ENCODE measurements at regions not wholly inside any gene's neighbourhood (a gene's known extent, or its start where the extent isn't known, plus 50 kb on each side); places are given as distances from the start of the nearest gene placed in this dataset.

DNA sequence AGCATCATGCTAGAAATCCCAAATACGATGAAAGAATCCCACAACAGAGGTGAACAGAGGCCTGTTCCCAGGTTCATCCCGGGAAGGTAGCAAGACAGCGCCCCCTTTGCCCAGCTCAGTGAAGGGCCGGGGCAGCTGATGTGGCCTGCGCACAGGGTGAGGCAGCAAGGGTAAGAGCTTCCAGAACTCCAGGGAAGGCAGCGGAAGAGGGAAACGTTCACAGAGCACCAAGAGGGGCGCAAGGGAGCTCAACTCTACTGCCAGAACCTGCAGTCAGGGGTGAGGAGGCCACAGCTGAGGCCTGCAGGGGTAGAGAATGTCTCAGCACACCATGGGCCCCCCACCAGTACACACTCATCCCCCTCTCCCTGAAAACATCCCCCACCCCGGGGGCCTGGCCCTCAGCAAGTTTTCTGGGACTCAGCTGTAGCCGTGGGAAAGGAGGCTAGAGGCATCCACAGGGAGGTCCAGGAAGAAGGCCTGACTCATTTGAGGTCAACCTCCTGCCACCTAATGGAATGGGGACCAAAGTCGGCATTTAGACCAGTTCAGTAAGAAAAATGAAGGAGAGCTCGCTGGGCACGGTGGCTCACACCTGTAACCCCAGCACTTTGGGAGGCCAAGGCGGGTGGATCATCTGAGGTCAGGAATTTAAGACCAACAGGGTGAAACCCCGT, 95.6 kb upstream of the ASAP2 start:
- TF ChIP-seq POLR2AphosphoS5 (IDR thresholded peaks at IDR 0.05) (no peak), EP300 (IDR thresholded peaks at IDR 0.05) (no peak)
- TF ChIP-seq, protein P1, sequence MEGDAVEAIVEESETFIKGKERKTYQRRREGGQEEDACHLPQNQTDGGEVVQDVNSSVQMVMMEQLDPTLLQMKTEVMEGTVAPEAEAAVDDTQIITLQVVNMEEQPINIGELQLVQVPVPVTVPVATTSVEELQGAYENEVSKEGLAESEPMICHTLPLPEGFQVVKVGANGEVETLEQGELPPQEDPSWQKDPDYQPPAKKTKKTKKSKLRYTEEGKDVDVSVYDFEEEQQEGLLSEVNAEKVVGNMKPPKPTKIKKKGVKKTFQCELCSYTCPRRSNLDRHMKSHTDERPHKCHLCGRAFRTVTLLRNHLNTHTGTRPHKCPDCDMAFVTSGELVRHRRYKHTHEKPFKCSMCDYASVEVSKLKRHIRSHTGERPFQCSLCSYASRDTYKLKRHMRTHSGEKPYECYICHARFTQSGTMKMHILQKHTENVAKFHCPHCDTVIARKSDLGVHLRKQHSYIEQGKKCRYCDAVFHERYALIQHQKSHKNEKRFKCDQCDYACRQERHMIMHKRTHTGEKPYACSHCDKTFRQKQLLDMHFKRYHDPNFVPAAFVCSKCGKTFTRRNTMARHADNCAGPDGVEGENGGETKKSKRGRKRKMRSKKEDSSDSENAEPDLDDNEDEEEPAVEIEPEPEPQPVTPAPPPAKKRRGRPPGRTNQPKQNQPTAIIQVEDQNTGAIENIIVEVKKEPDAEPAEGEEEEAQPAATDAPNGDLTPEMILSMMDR (IDR thresholded peaks at IDR 0.05), result no peak

Data from suprapubic skin (tissue), 4 donors.